ENCODE measurements at regions not wholly inside any gene's neighbourhood (a gene's known extent, or its start where the extent isn't known, plus 50 kb on each side); places are given as distances from the start of the nearest gene placed in this dataset.

- TF ChIP-seq ZNF112 (tag by site-specific recombination; IDR thresholded peaks at IDR 0.05) = no peak
- no peak for TF ChIP-seq CTCF (tag by site-specific recombination; IDR thresholded peaks at IDR 0.05)
- no peak for TF ChIP-seq REST (tag by site-specific recombination; IDR thresholded peaks at IDR 0.05)
- no peak for TF ChIP-seq ZNF239 (tag by site-specific recombination; IDR thresholded peaks at IDR 0.05)
- no peak for TF ChIP-seq ZSCAN23 (tag by site-specific recombination; IDR thresholded peaks at IDR 0.05)
- no peak for TF ChIP-seq ZBTB1 (tag by site-specific recombination; IDR thresholded peaks at IDR 0.05)
- TF ChIP-seq HOXD13 (CRISPR knock-in tag; IDR thresholded peaks at IDR 0.05; ENCODE audit: borderline replicate concordance) = no peak
- TF ChIP-seq MYNN (tag by site-specific recombination; IDR thresholded peaks at IDR 0.05; ENCODE audit: borderline replicate concordance) = no peak
- TF ChIP-seq ZNF274 (IDR thresholded peaks at IDR 0.05; ENCODE audit: low read length) = no peak
- TF ChIP-seq ZNF274 (tag by site-specific recombination; IDR thresholded peaks at IDR 0.05; ENCODE audit: borderline replicate concordance) = no peak
- TF ChIP-seq SETDB1 (IDR thresholded peaks at IDR 0.05; ENCODE audit: insufficient read length, low read length) = no peak
- no peak for TF ChIP-seq MEIS1 (CRISPR knock-in tag; IDR thresholded peaks at IDR 0.05; ENCODE audit: borderline replicate concordance)
- no peak for TF ChIP-seq ZIC2 (tag by site-specific recombination; IDR thresholded peaks at IDR 0.05)
Observed at GRCh38 chr9:108219664-108220063, 636.1 kb downstream of the ACTL7B start.
